Ishikawa (cell line): ENCODE measurements at regions not wholly inside any gene's neighbourhood (a gene's known extent, or its start where the extent isn't known, plus 50 kb on each side); places are given as distances from the start of the nearest gene placed in this dataset.

Experiments
- CEBPB ChIP-seq: IDR thresholded peaks from 2 replicates; pipeline ENCODE4 v1.6.1; 2012
- CREB1 ChIP-seq: IDR thresholded peaks from 2 replicates; pipeline ENCODE4 v1.6.1; 2012; ENCODE audit warnings: low read depth
- EGR1 ChIP-seq: IDR thresholded peaks from 2 replicates; pipeline ENCODE4 v1.6.1; 2012
- EP300 ChIP-seq: IDR thresholded peaks from 2 replicates; pipeline ENCODE4 v1.6.1; 2012; ENCODE audit warnings: borderline replicate concordance
- FOXM1 ChIP-seq: IDR thresholded peaks from 2 replicates; pipeline ENCODE4 v1.6.1; 2012; ENCODE audit warnings: low read depth, borderline replicate concordance
- MAX ChIP-seq: IDR thresholded peaks from 2 replicates; pipeline ENCODE4 v1.6.1; 2012
- NFIC ChIP-seq: IDR thresholded peaks from 2 replicates; pipeline ENCODE4 v1.6.1; 2012
- RAD21 ChIP-seq: IDR thresholded peaks from 2 replicates; pipeline ENCODE4 v1.6.1; 2012; ENCODE audit warnings: low read depth
- TAF1 ChIP-seq: IDR thresholded peaks from 2 replicates; pipeline ENCODE4 v1.6.1; 2012; ENCODE audit warnings: low read depth, mild to moderate bottlenecking
- TEAD4 ChIP-seq: IDR thresholded peaks from 2 replicates; pipeline ENCODE4 v1.6.1; 2012
- YY1 ChIP-seq: IDR thresholded peaks from 2 replicates; pipeline ENCODE4 v1.6.1; 2012; ENCODE audit warnings: low read depth

- no peak for TF ChIP-seq MAX
- TF ChIP-seq RAD21 = no peak
- no peak for TF ChIP-seq CREB1
- TF ChIP-seq CEBPB = no peak
- no peak for TF ChIP-seq YY1
- no peak for TF ChIP-seq EP300
- no peak for TF ChIP-seq TEAD4
- no peak for TF ChIP-seq EGR1
- TF ChIP-seq FOXM1 = no peak
- no peak for TF ChIP-seq TAF1
- TF ChIP-seq NFIC = no peak
These were observed 113.4 kb downstream of the SCP2D1 start for GRCh38 chr20:18926965-18927364.
